Stimulated activated CD4-positive, alpha-beta T cell treated with anti-CD3 and anti-CD28 coated beads, Interleukin-2, amount 100 ng/mL, for 4 hours (primary cell): ENCODE measurements at regions not wholly inside any gene's neighbourhood (a gene's known extent, or its start where the extent isn't known, plus 50 kb on each side); places are given as distances from the start of the nearest gene placed in this dataset.

Experiments used
- DNase-seq: peaks from one replicate; pipeline ENCODE4 v3.0.0-alpha.2; 2020; ENCODE audit warnings: low read depth

GRCh38 chr1:58975888-58976287 is 192.0 kb upstream of the JUN start:
- no peak for DNase-seq

GRCh38 chr1:58976294-58976693 is 192.4 kb upstream of the JUN start:
- no peak for DNase-seq

GRCh38 chr1:58977598-58977997 is 193.8 kb upstream of the JUN start:
- no peak for DNase-seq

DNA sequence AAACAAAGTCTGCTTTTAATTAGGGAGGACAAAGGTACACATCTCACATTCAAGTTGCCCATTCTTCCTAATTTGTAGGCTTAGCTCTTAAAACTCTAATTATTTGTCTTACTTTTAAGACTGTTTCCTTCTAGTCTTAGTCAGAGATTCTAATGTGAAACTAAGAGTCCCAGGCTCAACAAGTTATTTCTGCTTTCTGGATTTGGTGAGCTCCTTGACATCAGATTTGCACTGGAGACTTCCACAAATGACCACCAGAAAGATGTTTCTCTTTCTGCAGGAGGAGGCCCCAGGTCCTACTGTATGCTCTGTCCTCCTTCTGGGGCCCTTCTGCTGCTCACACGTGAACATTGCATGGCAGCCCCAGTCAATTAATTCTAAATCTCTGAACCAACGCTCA is 194.2 kb upstream of the JUN start:
- no peak for DNase-seq

- no peak for DNase-seq
Measured at GRCh38 chr1:58979086-58979485, 195.2 kb upstream of the JUN start.

- no peak for DNase-seq
Measured at GRCh38 chr1:58979677-58980076, 195.8 kb upstream of the JUN start.

DNA sequence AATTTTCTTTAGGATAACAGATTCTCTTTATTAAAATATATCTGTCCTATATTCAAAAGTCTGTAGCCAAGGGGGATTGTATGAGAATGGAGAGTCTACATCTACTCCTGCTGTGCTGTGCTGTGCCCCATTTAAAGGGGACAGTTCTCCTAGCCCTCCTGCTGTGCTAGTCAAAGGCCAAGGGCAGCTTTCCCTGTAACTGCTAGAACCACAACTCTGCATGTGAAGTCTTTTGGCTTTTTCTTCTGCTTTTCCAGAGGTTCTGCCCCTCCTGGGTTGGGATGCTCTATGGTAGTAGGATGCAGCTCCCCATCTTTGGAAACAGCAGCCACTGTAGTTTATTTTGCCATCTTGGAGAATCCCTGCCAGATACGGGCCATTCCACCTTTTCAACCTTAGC is 197.5 kb upstream of the JUN start:
- DNase-seq: no peak

- DNase-seq: no peak
Measured at GRCh38 chr1:58982259-58982998, 198.6 kb upstream of the JUN start.

GRCh38 chr1:58983162-58983561 is 199.3 kb upstream of the JUN start:
- DNase-seq: no peak

DNA sequence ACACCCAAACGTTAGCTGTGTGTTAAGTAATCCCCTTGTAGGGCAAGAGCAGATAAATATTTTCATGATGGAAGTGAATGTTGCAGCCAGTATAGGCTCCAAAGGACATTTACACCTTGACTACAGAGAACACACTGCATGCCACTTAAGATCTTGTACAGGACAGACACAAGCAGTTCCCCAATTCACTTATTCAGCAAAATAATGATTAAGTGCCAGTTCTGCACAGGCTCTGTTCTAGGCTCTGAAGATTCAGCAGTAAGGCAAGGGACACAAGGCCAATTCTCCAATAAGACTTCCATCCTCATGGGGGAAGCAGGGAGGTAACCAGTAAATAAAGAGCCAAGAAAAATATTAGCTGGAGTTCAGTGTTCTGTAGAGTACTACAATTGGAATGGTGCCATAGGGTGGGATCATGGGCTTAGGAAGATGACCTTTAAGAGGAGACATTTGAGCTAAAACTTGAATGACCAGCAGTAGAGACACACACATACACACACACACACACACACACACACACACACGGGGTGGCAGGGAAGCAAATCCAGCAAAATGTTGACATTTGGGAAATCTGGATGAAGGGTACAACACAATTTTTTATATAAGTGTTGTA is 199.9 kb upstream of the JUN start:
- no peak for DNase-seq

DNA sequence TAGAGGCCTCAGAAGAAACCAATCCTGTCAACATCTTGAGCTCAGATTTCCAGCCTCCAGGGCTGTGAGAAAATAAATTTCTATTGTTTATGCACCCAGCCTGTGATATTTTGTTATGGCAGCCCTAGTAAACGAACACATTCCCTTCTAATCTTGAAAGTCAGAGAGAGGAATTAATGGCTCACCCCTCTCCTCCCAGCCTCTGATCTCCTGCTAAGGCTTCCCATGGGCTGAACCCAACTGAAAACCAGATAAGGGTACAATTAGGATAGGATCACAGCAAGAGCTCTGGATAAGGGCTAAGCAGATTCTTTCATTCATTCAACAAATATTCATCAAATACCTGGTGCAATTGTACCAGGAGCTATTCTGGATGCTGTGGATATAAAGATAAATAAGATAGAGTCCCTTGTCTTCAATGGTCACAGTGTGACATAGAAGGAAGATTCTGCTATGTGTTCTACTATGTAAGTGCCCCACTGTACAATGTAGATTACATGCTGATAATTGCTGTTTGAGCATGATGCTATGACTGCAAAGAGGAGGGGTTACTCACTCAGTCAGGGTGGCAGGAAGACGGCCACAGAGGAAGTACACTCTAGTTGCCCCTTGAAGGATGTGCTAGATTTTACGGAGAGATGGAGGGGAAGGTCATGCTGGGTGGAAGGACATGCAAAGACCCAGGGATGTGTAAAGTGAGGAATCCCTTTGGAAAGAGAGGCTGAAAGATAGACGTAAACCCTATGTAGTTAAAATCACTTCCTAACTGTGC is 203.3 kb upstream of the JUN start:
- no peak for DNase-seq

DNA sequence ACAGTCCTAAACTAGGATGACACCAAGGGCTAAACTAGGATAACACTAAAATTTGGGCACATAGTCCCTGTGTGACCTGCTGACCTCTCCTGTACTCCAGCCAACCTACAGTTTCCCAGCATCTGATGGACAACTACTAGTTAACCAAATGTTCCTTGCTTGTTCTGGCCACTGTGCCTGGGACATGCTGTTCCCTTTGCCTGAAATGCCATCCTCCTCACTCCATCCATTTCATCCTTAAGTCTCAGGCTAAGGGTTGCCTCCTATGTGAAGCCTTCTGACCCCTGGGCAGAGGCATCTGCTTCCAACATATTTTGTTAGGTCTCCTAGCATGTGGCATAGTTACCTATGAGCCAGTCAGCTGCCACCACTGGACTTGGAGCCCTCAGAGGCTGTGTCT is 204.9 kb upstream of the JUN start:
- DNase-seq: no peak

DNA sequence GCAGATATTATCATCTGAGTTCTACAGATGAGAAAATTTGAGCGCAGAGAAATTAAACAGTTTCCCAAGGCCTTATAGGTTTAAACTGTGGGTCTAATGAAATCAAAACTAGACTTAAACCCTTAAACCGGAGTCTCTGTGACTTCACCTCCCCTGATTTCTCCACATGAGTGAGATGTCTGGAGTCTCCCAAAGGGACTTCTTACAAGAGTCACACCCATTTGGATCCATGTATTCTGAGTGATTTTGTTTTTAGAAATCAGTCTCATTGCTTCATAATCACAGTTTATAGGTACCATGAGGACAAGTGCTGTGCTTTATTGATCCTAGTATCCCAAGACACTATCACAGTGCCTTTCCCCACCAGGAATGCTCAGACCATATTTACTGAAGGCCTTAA is 206.0 kb upstream of the JUN start:
- DNase-seq: no peak

DNA sequence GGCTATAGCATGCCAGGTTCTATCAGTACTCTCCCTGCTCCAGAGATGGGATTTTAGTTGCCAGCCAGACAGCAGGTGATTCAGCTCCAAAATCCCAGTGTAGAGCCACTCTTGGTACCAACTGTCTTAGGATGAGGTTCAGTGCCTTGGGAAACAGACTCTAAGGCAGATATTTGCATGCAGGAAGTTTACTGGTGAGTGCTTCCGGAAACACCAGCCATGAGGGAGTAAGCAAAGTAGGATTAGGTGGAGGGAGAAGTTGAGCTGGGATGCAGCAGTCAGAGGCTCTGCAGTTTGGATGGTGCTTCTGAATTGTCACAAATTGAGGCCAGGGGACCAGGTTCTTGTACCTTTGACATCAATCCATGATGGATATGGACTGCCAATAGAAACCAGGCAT is 207.5 kb upstream of the JUN start:
- DNase-seq: no peak

- no peak for DNase-seq
Measured at GRCh38 chr1:58992643-58993042, 208.8 kb upstream of the JUN start.

DNA sequence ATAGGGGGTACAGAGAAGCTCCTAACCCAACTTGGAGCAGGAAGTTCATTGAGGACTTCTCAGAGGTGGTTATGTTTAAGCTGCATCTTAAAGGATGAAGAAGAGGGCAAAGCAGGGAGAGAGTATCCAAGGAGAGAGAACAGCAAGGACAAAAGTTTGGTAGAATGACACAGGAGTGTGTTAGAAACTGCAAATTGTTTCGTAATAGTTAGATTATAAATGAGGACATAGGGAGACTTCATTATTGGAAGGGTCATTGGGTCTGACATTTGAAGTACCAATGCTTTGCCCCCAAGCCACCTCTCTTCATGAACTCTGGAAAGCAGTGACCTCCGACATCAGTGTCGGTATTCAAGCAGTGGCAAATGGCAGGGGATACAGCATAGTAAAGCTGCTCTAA is 209.6 kb upstream of the JUN start:
- DNase-seq: no peak

GRCh38 chr1:58994664-58995063 is 210.8 kb upstream of the JUN start:
- no peak for DNase-seq

DNA sequence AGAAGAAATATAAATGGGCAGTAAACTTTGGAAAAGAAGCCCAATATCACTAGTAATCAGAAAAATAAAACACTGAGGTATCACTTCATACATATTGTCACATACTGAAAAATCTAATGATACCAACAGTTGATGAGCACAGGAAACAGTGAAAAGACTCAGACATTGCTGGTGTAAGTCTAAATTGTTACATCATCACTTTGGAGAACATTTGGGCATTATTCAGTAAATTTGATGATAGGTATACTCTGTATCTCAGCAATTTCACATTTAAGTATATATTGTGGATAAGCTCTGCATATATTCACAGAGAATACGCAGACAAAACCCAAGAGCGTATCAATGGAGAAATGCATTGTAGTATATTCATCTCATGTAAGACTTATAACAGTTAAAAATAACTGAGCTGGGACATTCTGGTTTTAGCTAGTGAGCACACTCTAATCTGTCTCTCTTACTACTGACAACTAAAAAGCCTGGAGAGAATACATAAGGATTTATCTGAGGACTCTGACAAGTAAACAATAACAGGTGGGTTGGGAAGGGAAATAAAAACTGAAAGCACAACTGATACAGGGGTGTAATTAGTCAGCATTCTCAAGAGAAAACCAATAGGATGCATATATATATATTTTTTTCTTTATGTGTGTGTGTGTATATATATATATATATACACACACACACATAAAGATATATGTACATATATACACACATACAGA is 212.7 kb upstream of the JUN start:
- no peak for DNase-seq

DNA sequence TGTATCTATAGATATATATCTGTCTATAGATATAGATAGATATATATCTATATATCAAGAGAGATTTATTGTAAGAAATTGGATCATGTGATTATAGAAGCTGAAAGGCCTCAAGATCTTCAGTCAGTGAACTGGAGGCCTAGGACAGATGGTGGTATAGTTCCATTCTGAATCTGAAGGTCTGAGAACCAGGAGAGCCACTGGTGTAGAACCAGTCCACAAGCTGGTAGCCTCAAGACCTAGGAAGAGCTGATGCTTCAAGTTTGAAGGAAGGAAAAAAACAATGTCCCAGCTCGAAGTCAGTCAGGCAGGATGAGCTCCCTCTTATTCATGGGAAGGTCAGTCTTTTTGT is 213.2 kb upstream of the JUN start:
- DNase-seq: no peak

DNA sequence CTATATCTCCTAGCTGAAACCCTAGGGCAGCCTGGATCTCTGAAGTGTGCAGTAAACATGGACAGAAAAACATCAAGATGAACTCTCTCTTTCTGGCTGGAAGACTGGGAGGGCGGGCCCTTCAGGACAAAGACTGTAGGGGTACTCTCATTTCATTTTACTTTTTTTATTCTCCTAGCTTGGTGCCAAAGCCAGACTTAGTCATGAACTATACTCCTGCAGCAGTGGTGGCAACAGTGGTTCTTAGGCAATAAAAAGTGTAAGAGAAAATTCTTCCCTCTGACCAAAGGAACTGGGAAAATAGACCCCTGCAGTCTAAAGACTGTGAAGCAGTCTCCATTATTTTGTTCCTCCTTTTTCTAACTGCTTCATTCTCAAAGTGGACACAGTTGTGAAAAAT is 213.8 kb upstream of the JUN start:
- no peak for DNase-seq

DNA sequence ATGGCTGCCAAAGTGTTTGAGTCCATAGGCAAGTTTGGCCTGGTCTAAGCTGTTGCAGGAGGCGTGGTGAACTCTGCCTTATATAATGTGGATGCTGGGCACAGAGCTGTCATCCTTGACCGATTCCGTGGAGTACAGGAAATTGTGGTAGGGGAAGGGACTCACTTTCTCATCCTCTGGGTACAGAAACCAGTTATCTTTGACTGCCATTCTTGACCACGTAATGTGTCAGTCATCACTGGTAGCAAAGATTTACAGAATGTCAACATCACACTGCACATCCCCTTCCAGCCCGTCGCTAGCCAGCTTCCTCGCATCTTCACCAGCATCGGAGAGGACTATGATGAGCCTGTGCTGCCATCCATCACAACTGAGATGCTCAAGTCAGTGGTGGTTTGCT is 215.8 kb upstream of the JUN start:
- no peak for DNase-seq

DNA sequence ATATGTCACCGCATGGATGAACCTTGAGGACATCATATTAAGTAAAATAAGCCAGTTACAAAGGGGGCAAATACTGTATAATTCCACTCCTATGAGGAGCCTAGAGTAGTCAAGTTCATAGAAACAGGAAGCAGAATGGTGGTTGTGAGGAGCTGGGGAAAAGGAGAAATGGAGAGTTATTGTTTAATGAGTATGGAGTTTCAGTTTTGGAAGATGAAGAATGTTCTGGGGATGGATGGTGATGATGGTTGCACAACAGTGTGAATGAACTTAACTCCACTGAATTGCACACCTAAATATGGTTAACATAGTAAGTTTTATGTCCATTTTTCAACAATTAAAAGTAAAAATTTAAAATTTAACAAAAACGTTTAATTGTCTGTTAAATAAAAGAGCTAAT is 220.9 kb upstream of the JUN start:
- no peak for DNase-seq
